Calu3 (cell line): ENCODE measurements at regions not wholly inside any gene's neighbourhood (a gene's known extent, or its start where the extent isn't known, plus 50 kb on each side); places are given as distances from the start of the nearest gene placed in this dataset.

ENCODE experiments used
- BruUV-seq: library from RNA; stranded (reverse); fragments of 400-500 nt; replicated peaks from 2 replicates; lab custom pipeline; 2021; lab: Mats Ljungman, UMichigan
- CTCF ChIA-PET: fragments of 300-600 bp; sonication (Branson Sonifier 250); formaldehyde crosslinking; loops from one replicate; lab custom pipeline; 2022; ENCODE audit warnings: antibody characterized with exemption; lab: Charles Lee
- DNase-seq: peaks from one replicate; pipeline ENCODE4 v3.0.0; 2022
- H3K27ac Mint-ChIP-seq: one replicate; pipeline ENCODE4 v1.8.0; 2022; ENCODE audit warnings: mixed read lengths; ENCODE audit not compliant: unreplicated experiment
- H3K27me3 Mint-ChIP-seq: one replicate; pipeline ENCODE4 v1.8.0; 2022; ENCODE audit warnings: mixed read lengths; ENCODE audit not compliant: unreplicated experiment
- H3K36me3 Mint-ChIP-seq: one replicate; pipeline ENCODE4 v1.8.0; 2022; ENCODE audit warnings: mild to moderate bottlenecking, moderate library complexity, mixed read lengths; ENCODE audit not compliant: insufficient read depth, unreplicated experiment
- H3K4me1 Mint-ChIP-seq: one replicate; pipeline ENCODE4 v1.8.0; 2022; ENCODE audit warnings: mild to moderate bottlenecking, low read depth, mixed read lengths; ENCODE audit not compliant: unreplicated experiment
- H3K4me3 Mint-ChIP-seq: one replicate; pipeline ENCODE4 v1.8.0; 2022; ENCODE audit warnings: mild to moderate bottlenecking, low read depth, moderate library complexity, mixed read lengths; ENCODE audit not compliant: unreplicated experiment
- H3K9me3 Mint-ChIP-seq: one replicate; pipeline ENCODE4 v1.8.0; 2022; ENCODE audit warnings: low read depth, mixed read lengths; ENCODE audit not compliant: unreplicated experiment
- intact Hi-C: fragments of 100-400 bp; cut with micrococcal nuclease; formaldehyde crosslinking; loops from one replicate; pipeline ENCODE4 v1.10.0; 2022; ENCODE audit not compliant: unreplicated experiment
- TF ChIP-seq, protein P1 (sequence below): fragments of 200-600 bp; IDR thresholded peaks from one replicate; pipeline ENCODE4 v1.8.0; 2022; ENCODE audit warnings: antibody characterized with exemption; ENCODE audit not compliant: unreplicated experiment

GRCh38 chr16:73683804-73684203 lies 612.8 kb upstream of the PSMD7 start:
- H3K36me3 Mint-ChIP-seq, result no peaks in the 10 kb centered on the region
- intact Hi-C loops, result no loop called here
- H3K4me1 Mint-ChIP-seq, result peaks cover 8% of the 10 kb centered on the region
- BruUV-seq, result no TSS peak
- CTCF ChIA-PET, result interaction anchor here (0.7 kb wide), 1 partner anchor 182 kb away, joined by 4 read pairs; no protein-coding TSS in a partner anchor
- no peak overlapping the region for H3K4me3 Mint-ChIP-seq
- DNase-seq, result no peak
- no peaks in the 10 kb centered on the region for H3K9me3 Mint-ChIP-seq
- TF ChIP-seq, protein P1, sequence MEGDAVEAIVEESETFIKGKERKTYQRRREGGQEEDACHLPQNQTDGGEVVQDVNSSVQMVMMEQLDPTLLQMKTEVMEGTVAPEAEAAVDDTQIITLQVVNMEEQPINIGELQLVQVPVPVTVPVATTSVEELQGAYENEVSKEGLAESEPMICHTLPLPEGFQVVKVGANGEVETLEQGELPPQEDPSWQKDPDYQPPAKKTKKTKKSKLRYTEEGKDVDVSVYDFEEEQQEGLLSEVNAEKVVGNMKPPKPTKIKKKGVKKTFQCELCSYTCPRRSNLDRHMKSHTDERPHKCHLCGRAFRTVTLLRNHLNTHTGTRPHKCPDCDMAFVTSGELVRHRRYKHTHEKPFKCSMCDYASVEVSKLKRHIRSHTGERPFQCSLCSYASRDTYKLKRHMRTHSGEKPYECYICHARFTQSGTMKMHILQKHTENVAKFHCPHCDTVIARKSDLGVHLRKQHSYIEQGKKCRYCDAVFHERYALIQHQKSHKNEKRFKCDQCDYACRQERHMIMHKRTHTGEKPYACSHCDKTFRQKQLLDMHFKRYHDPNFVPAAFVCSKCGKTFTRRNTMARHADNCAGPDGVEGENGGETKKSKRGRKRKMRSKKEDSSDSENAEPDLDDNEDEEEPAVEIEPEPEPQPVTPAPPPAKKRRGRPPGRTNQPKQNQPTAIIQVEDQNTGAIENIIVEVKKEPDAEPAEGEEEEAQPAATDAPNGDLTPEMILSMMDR, result no peak
- no peak overlapping the region for H3K27ac Mint-ChIP-seq
- H3K27me3 Mint-ChIP-seq, result peaks cover 49% of the 10 kb centered on the region

GRCh38 chr16:73672135-73672534 lies 624.2 kb upstream of the ZFHX3 start:
- CTCF ChIA-PET, result no interaction called here
- H3K36me3 Mint-ChIP-seq, result no peaks in the 10 kb centered on the region
- TF ChIP-seq, protein P1, result no peak
- H3K27me3 Mint-ChIP-seq, result peaks cover 50% of the 10 kb centered on the region
- H3K27ac Mint-ChIP-seq, result no peak overlapping the region
- H3K4me3 Mint-ChIP-seq, result no peak overlapping the region
- H3K4me1 Mint-ChIP-seq, result no peaks in the 10 kb centered on the region
- no peak for DNase-seq
- no TSS peak for BruUV-seq
- intact Hi-C loops, result no loop called here
- H3K9me3 Mint-ChIP-seq, result peaks cover 11% of the 10 kb centered on the region

DNA sequence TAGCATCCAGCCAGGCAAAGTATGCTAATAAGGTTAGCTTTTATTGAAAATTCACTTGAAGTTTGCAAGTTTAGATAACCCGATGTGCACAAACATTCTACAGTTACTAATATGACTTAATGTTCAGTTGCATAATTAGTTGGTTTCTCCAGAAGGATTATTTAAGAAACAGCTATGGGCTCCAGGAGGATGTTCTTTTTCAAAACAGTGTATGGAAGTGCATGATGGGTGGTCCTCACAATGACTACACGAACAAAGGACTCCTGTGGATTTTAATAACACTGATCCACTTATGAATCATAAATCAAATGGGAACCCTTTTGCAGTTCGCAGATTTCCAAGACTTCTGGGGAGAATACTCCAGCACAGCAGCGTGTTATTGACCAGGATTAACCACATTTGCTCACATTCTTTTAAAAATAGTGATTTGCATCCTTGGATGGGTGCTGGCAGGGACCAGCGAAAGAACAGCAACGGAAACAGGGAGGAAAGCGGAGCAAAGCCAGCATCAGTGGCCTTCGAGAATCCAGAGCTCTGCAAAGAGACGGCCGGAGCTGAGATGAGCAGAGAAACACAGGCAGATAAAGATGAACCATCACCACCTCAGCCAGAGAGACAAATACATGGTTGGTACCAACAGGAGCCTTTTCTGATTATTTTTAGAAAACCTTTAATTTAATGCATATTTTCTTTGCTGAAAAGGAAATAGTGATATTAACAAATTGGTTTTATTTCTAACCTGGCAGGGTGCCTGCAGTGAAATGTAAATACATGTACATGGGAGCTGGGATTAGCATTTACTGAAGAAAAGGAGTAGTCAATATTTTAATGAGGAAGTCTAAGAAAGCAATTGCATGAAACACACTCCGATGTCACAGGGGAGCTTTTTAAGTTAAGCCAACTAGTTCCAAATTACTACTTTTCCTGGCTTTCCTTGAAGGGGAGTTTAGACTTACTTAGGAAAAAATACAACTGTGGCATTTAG lies 623.2 kb upstream of the ZFHX3 start:
- peaks cover 50% of the 10 kb centered on the region for H3K27me3 Mint-ChIP-seq
- intact Hi-C loops, result no loop called here
- CTCF ChIA-PET, result no interaction called here
- no peak for DNase-seq
- H3K36me3 Mint-ChIP-seq, result no peaks in the 10 kb centered on the region
- no peak overlapping the region for H3K27ac Mint-ChIP-seq
- TF ChIP-seq, protein P1, result no peak
- peaks cover 5% of the 10 kb centered on the region for H3K9me3 Mint-ChIP-seq
- BruUV-seq, result no TSS peak
- no peak overlapping the region for H3K4me3 Mint-ChIP-seq
- H3K4me1 Mint-ChIP-seq, result no peaks in the 10 kb centered on the region

- no TSS peak for BruUV-seq
- no peaks in the 10 kb centered on the region for H3K36me3 Mint-ChIP-seq
- CTCF ChIA-PET, result interaction anchor here (0.5 to 1.3 kb wide), 3 partner anchors 22 to 144 kb away, joined by 3 to 4 read pairs (median 3); no protein-coding TSS in a partner anchor
Observed at GRCh38 chr16:73669535-73670274, 621.8 kb upstream of the ZFHX3 start.

More at GRCh38 chr16:73669535-73670274, 621.8 kb upstream of the ZFHX3 start:
- intact Hi-C loops, result no loop called here
- Mint-ChIP-seq H3K4me3 (no peak overlapping the region), H3K9me3 (peaks cover 5% of the 10 kb centered on the region), H3K4me1 (no peaks in the 10 kb centered on the region), H3K27ac (no peak overlapping the region), H3K27me3 (peaks cover 50% of the 10 kb centered on the region)
- TF ChIP-seq, protein P1, result no peak
- DNase-seq, result no peak
